ENCODE measurements at regions not wholly inside any gene's neighbourhood (a gene's known extent, or its start where the extent isn't known, plus 50 kb on each side); places are given as distances from the start of the nearest gene placed in this dataset.

DNA sequence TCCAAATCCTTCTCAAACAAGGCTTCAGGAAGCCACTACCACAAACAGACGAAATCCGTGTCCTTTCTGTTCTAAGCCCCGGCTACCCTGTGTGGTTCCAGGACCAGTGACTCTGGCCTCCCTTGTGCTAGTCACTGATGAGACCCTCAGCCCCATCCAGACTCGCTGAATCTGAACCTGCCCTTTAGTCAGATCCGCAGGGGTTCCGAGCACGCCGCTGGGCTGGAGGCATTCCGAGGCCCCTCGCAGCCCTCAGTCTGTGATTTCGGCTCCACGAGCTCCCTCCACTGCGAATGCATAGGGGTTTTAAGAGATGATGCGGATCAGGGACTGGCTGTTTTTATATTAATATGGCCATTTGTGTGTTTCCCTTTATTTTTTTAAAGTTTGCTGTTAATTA lies 292.7 kb downstream of the IRF8 start:
- no peak for TF ChIP-seq EZH2 (optimal IDR thresholded peaks at IDR 0.05; ENCODE audit: low read depth, low read length)
- TF ChIP-seq, protein P1, sequence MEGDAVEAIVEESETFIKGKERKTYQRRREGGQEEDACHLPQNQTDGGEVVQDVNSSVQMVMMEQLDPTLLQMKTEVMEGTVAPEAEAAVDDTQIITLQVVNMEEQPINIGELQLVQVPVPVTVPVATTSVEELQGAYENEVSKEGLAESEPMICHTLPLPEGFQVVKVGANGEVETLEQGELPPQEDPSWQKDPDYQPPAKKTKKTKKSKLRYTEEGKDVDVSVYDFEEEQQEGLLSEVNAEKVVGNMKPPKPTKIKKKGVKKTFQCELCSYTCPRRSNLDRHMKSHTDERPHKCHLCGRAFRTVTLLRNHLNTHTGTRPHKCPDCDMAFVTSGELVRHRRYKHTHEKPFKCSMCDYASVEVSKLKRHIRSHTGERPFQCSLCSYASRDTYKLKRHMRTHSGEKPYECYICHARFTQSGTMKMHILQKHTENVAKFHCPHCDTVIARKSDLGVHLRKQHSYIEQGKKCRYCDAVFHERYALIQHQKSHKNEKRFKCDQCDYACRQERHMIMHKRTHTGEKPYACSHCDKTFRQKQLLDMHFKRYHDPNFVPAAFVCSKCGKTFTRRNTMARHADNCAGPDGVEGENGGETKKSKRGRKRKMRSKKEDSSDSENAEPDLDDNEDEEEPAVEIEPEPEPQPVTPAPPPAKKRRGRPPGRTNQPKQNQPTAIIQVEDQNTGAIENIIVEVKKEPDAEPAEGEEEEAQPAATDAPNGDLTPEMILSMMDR (IDR thresholded peaks at IDR 0.05; ENCODE audit: low read length): no peak
- TF ChIP-seq EZH2phosphoT487 (IDR thresholded peaks at IDR 0.05; ENCODE audit: low read length): no peak
